ENCODE measurements at regions not wholly inside any gene's neighbourhood (a gene's known extent, or its start where the extent isn't known, plus 50 kb on each side); places are given as distances from the start of the nearest gene placed in this dataset.

GRCh38 chr4:54372951-54373350 is 143.9 kb downstream of the PDGFRA start:
- H3K4me3 ChIP-seq (ENCODE audit: low read depth, low read length) = no peak overlapping the region
- no peak for TF ChIP-seq CTCF (IDR thresholded peaks at IDR 0.05; ENCODE audit: insufficient read depth, low read length)
- DNase-seq (ENCODE audit: low read depth) = no peak

GRCh38 chr4:54373718-54374210 is 144.7 kb downstream of the PDGFRA start:
- no peak for TF ChIP-seq CTCF (IDR thresholded peaks at IDR 0.05; ENCODE audit: insufficient read depth, low read length)
- DNase-seq (ENCODE audit: low read depth) = no peak

GRCh38 chr4:54378461-54378860 is 149.4 kb downstream of the PDGFRA start:
- H3K4me3 ChIP-seq (ENCODE audit: low read depth, low read length) = no peak overlapping the region
- no peak for TF ChIP-seq CTCF (IDR thresholded peaks at IDR 0.05; ENCODE audit: insufficient read depth, low read length)
- DNase-seq (ENCODE audit: low read depth) = no peak

More at GRCh38 chr4:54373718-54374210, 144.7 kb downstream of the PDGFRA start:
- H3K4me3 ChIP-seq (ENCODE audit: low read depth, low read length) = no peak overlapping the region

- TF ChIP-seq CTCF (IDR thresholded peaks at IDR 0.05; ENCODE audit: insufficient read depth, low read length) = no peak
- DNase-seq (ENCODE audit: low read depth) = no peak
Observed at GRCh38 chr4:54384152-54384551, 155.1 kb downstream of the PDGFRA start.

GRCh38 chr4:54384563-54384962 is 155.5 kb downstream of the PDGFRA start:
- peak; percentile 44 for TF ChIP-seq CTCF (IDR thresholded peaks at IDR 0.05; ENCODE audit: insufficient read depth, low read length)
- DNase-seq (ENCODE audit: low read depth) = peak; percentile 40

More at GRCh38 chr4:54384152-54384551, 155.1 kb downstream of the PDGFRA start:
- H3K4me3 ChIP-seq (ENCODE audit: low read depth, low read length) = no peak overlapping the region

GRCh38 chr4:54386042-54386669 is 157.1 kb downstream of the PDGFRA start:
- no peak for DNase-seq (ENCODE audit: low read depth)
- no peak overlapping the region for H3K4me3 ChIP-seq (ENCODE audit: low read depth, low read length)
- TF ChIP-seq CTCF (IDR thresholded peaks at IDR 0.05; ENCODE audit: insufficient read depth, low read length) = no peak

More at GRCh38 chr4:54384563-54384962, 155.5 kb downstream of the PDGFRA start:
- H3K4me3 ChIP-seq (ENCODE audit: low read depth, low read length) = no peak overlapping the region

GRCh38 chr4:54386693-54387092 is 157.6 kb downstream of the PDGFRA start:
- no peak for DNase-seq (ENCODE audit: low read depth)
- no peak for TF ChIP-seq CTCF (IDR thresholded peaks at IDR 0.05; ENCODE audit: insufficient read depth, low read length)
- no peak overlapping the region for H3K4me3 ChIP-seq (ENCODE audit: low read depth, low read length)

Measured in fibroblast of the aortic adventitia (primary cell).